ENCODE measurements at regions not wholly inside any gene's neighbourhood (a gene's known extent, or its start where the extent isn't known, plus 50 kb on each side); places are given as distances from the start of the nearest gene placed in this dataset.

DNA sequence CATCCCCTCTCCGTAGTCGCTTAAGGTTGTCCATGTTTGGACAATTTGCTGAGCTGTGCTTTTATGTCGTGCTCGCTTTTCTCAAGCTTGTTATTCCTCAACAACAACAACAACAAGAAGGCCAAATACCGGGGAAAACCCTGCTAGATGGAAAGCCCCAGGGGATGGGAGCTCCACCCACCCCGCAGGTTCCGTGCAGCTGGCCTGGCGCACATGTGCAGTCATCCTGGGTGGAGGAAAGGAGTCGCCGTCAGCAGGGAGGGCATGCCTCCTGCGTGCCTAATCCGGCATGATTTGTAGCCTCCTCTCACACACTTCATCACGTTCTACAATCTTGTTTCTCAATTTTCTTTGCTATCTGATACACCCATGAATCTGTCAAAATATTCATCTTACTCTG is 87.4 kb upstream of the SALL3 start:
- Histone ChIP-seq H3K4me1 (ENCODE audit: control insufficient read depth, insufficient read depth, low read length, unreplicated experiment) (no peaks in the 10 kb centered on the region), H3K4me3 (ENCODE audit: low read depth, low read length) (no peak overlapping the region), H3K27ac (ENCODE audit: low read depth, low read length) (no peak overlapping the region), H3K36me3 (ENCODE audit: insufficient read depth, low read length) (no peaks in the 10 kb centered on the region), H3K27me3 (ENCODE audit: insufficient read depth, low read length) (no peaks in the 10 kb centered on the region), H3K79me2 (ENCODE audit: control insufficient read depth, insufficient read depth, low read length, unreplicated experiment) (no peaks in the 10 kb centered on the region), H2AFZ (ENCODE audit: low read length, unreplicated experiment) (no peak overlapping the region)

DNA sequence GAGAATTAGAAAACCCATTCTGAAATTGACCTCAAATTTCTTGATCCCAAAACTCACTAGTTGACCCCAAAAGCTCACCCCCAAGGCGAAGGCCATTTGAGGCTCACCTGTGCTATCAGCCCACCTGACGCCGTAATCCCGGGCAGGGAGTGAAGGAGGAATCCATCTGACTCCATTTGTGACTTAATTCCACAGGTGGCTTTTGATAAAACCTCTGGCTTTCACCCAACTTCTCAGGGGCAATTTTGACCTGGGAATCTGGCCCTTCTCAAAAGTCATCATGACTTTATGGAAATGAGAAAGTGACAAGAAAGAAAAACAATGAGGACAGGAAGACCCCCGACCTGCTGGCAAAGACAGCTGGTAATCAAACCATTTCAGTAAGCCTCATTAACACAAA is 86.9 kb upstream of the SALL3 start:
- no peak overlapping the region for H3K27ac ChIP-seq (ENCODE audit: low read depth, low read length)
- no peaks in the 10 kb centered on the region for H3K27me3 ChIP-seq (ENCODE audit: insufficient read depth, low read length)
- no peaks in the 10 kb centered on the region for H3K79me2 ChIP-seq (ENCODE audit: control insufficient read depth, insufficient read depth, low read length, unreplicated experiment)
- H3K4me1 ChIP-seq (ENCODE audit: control insufficient read depth, insufficient read depth, low read length, unreplicated experiment) = no peaks in the 10 kb centered on the region
- no peak overlapping the region for H3K4me3 ChIP-seq (ENCODE audit: low read depth, low read length)
- no peaks in the 10 kb centered on the region for H3K36me3 ChIP-seq (ENCODE audit: insufficient read depth, low read length)
- no peak overlapping the region for H2AFZ ChIP-seq (ENCODE audit: low read length, unreplicated experiment)

DNA sequence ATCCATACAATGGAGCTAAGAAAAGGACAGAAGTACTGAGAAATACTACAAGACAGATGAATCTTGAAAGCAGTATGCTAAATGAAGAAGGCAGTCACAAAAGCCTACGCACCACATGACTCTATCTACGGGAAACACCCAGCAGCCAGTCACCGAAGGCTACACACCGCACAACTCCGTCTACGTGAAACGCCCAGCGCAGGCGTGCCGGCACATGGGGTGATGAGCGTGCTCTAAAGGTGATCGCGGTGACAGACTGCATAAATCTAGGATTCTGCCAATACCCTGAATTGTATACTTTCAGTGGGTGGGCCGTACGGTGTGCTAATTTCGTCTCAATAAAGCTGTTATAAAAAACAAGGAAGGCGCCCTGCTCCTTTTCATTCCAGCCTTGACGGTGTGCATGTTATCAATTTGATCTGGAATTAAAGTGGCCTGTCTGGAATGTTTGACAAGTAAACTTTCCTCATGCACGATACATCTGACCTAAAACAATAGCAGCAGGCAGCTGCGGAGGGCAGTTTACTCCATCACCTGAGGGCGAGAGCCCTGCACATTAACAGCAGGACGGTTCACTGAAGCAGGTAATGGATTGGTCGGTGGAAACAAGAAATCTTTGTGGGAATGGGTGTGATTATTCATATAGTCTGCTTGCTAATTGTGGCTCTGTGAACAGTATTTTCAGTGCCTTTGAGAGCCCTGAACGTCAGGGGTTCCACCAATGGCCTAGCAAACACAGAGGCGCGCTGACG is 86.2 kb upstream of the SALL3 start:
- Histone ChIP-seq H3K4me1 (ENCODE audit: control insufficient read depth, insufficient read depth, low read length, unreplicated experiment) (no peaks in the 10 kb centered on the region), H3K27ac (ENCODE audit: low read depth, low read length) (no peak overlapping the region), H2AFZ (ENCODE audit: low read length, unreplicated experiment) (no peak overlapping the region), H3K79me2 (ENCODE audit: control insufficient read depth, insufficient read depth, low read length, unreplicated experiment) (no peaks in the 10 kb centered on the region), H3K4me3 (ENCODE audit: low read depth, low read length) (no peak overlapping the region), H3K27me3 (ENCODE audit: insufficient read depth, low read length) (no peaks in the 10 kb centered on the region), H3K36me3 (ENCODE audit: insufficient read depth, low read length) (no peaks in the 10 kb centered on the region)

DNA sequence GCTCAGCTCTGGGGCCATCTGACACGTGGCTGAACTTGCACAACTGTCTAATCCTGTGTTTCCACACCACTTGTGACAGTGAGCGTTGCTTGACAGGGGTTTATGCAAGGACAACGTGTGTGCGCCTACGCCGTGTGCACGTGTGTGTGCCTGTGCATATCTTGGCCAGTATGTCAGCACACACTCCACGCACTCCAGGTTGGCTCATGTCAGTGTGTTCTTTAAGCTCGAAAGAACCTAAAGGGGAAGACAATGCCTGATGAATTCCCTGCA is 85.6 kb upstream of the SALL3 start:
- no peak overlapping the region for H2AFZ ChIP-seq (ENCODE audit: low read length, unreplicated experiment)
- H3K27me3 ChIP-seq (ENCODE audit: insufficient read depth, low read length) = no peaks in the 10 kb centered on the region
- H3K4me1 ChIP-seq (ENCODE audit: control insufficient read depth, insufficient read depth, low read length, unreplicated experiment) = no peaks in the 10 kb centered on the region
- no peak overlapping the region for H3K27ac ChIP-seq (ENCODE audit: low read depth, low read length)
- H3K4me3 ChIP-seq (ENCODE audit: low read depth, low read length) = no peak overlapping the region
- H3K36me3 ChIP-seq (ENCODE audit: insufficient read depth, low read length) = no peaks in the 10 kb centered on the region
- no peaks in the 10 kb centered on the region for H3K79me2 ChIP-seq (ENCODE audit: control insufficient read depth, insufficient read depth, low read length, unreplicated experiment)

DNA sequence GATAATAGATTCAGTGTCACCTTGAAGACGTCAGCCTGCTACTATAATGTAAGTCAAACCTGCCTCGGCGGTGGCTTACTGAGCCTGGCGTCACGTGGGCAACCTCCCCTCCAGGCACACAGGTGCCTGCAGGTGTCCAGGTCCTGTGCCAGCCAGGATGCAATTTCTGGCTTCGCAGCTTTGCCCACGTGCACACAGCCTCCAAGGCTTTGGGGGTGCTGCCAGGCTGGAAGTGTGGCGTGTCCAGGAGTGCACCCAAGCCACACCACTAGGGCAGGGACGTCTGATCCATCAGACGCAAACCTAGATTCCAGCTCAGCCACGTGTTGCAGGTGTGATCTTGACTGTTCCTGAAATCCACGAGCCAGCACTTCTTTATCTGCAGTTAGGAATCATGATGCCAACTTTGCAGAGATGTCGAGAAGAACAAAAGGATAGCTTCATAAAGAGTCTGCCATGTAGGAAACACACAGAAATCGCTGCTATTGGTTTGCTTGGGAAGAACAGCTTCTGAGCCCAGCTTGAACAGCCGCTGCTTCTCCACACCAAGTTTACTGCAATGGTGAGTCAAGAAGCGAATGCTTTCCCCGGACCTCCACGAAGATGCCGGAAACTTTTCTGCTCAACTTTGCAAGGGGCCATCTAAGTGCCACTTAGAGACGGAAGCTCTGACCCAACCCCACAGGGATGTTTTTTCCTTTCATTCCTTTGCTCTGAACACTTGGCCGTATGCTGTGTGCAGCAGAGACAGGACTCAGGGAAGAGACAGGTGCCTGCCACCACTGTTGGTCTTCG is 84.2 kb upstream of the SALL3 start:
- H3K27ac ChIP-seq (ENCODE audit: low read depth, low read length) = no peak overlapping the region
- no peak overlapping the region for H2AFZ ChIP-seq (ENCODE audit: low read length, unreplicated experiment)
- no peaks in the 10 kb centered on the region for H3K36me3 ChIP-seq (ENCODE audit: insufficient read depth, low read length)
- no peak overlapping the region for H3K4me3 ChIP-seq (ENCODE audit: low read depth, low read length)
- no peaks in the 10 kb centered on the region for H3K4me1 ChIP-seq (ENCODE audit: control insufficient read depth, insufficient read depth, low read length, unreplicated experiment)
- no peaks in the 10 kb centered on the region for H3K79me2 ChIP-seq (ENCODE audit: control insufficient read depth, insufficient read depth, low read length, unreplicated experiment)
- no peaks in the 10 kb centered on the region for H3K27me3 ChIP-seq (ENCODE audit: insufficient read depth, low read length)

DNA sequence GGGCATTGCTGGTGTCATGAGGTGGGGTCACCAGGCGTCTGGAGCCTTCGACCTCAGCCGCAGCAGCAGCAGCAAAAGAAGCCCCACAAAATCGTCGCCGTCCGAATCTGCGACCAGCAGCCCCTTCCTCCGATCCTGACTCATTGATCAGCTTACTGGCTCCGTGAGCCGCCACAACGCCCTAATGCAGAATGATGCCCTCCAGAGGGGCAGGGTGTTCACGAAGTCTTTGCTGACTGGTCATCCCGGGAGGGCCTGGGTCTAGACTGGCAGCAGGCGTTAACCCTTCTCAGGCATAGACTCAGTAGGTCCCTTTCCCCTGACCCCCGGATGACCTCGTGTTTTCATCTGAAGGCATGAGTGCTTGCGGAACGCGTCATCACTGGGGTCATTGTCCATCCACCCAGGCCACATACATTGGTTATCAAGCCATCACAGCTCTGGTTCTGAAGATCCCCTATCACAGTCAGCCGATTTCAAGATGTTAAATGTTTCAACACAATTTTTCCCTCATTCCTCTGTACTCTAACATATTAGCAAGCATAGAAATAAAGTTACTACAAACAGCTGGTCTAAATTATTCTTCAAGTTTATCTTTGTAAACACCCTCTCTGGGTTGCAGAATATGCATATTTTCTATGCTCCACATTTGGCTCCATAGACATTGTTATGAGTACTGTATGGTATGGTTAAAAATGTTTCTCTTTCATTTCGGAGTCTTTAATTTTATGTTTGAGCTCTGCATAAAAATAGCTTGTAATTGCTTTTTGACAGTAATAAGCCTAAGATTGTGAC is 83.3 kb upstream of the SALL3 start:
- H3K36me3 ChIP-seq (ENCODE audit: insufficient read depth, low read length) = no peaks in the 10 kb centered on the region
- no peaks in the 10 kb centered on the region for H3K27me3 ChIP-seq (ENCODE audit: insufficient read depth, low read length)
- no peaks in the 10 kb centered on the region for H3K4me1 ChIP-seq (ENCODE audit: control insufficient read depth, insufficient read depth, low read length, unreplicated experiment)
- H3K79me2 ChIP-seq (ENCODE audit: control insufficient read depth, insufficient read depth, low read length, unreplicated experiment) = no peaks in the 10 kb centered on the region
- H3K4me3 ChIP-seq (ENCODE audit: low read depth, low read length) = no peak overlapping the region
- H2AFZ ChIP-seq (ENCODE audit: low read length, unreplicated experiment) = no peak overlapping the region
- no peak overlapping the region for H3K27ac ChIP-seq (ENCODE audit: low read depth, low read length)

DNA sequence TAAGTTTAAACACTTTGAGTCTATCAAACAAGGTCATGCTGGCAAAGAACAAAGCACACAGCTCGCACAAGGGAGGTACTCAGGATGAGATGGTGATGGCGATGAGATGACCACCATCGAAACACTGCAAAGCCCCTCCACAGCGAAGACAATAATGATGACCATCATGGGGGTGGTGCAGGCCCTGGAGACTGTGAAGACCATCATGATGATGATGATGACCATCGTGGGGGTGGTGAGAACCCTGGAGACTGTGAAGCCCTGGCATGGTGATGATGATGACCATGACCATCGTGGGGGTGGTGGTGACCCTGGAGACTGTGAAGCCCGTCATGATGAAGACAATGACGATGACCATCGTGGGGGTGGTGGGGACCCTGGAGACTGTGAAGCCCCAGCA is 81.6 kb upstream of the SALL3 start:
- no peak overlapping the region for H3K4me3 ChIP-seq (ENCODE audit: low read depth, low read length)
- H3K27ac ChIP-seq (ENCODE audit: low read depth, low read length) = no peak overlapping the region
- H3K4me1 ChIP-seq (ENCODE audit: control insufficient read depth, insufficient read depth, low read length, unreplicated experiment) = no peaks in the 10 kb centered on the region
- H3K79me2 ChIP-seq (ENCODE audit: control insufficient read depth, insufficient read depth, low read length, unreplicated experiment) = no peaks in the 10 kb centered on the region
- H3K27me3 ChIP-seq (ENCODE audit: insufficient read depth, low read length) = no peaks in the 10 kb centered on the region
- no peak overlapping the region for H2AFZ ChIP-seq (ENCODE audit: low read length, unreplicated experiment)
- H3K36me3 ChIP-seq (ENCODE audit: insufficient read depth, low read length) = no peaks in the 10 kb centered on the region

DNA sequence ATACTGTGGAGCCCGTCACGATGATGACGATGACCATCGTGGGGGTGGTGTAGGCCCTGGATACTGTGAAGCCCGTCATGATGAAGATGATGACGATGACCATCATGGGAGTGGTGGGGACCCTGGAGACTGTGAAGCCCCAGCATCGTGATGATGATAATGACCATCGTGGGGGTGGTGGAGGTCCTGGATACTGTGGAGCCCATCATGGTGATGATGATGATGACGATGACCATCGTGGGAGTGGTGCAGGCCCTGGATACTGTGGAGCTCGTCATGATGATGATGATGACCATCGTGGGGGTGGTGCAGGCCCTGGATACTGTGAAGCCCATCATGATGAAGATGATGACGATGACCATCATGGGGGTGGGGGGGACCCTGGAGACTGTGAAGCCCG is 81.0 kb upstream of the SALL3 start:
- Histone ChIP-seq H3K4me1 (ENCODE audit: control insufficient read depth, insufficient read depth, low read length, unreplicated experiment) (no peaks in the 10 kb centered on the region), H3K27me3 (ENCODE audit: insufficient read depth, low read length) (no peaks in the 10 kb centered on the region), H3K79me2 (ENCODE audit: control insufficient read depth, insufficient read depth, low read length, unreplicated experiment) (no peaks in the 10 kb centered on the region), H3K27ac (ENCODE audit: low read depth, low read length) (no peak overlapping the region), H3K4me3 (ENCODE audit: low read depth, low read length) (no peak overlapping the region), H3K36me3 (ENCODE audit: insufficient read depth, low read length) (no peaks in the 10 kb centered on the region), H2AFZ (ENCODE audit: low read length, unreplicated experiment) (no peak overlapping the region)

DNA sequence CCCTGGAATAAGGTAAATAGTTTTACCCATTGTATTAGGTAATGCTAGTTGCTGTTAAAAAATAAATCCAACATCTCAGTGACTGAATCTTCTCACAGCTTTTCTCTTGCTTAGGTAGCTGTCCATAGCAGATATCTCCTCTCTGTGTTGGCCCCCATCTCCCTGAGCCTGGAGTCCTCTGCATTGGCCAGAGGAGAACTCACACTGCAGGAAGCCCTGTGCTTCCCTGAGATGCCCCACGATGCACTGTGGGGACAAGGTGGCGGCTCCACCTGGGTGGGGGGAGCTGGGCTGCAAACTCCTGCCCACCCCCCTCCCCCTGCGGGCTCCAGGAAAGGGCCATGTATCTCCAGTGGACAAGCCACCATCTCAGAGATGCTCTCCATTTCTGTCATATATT is 80.4 kb upstream of the SALL3 start:
- H3K27me3 ChIP-seq (ENCODE audit: insufficient read depth, low read length) = no peaks in the 10 kb centered on the region
- H2AFZ ChIP-seq (ENCODE audit: low read length, unreplicated experiment) = no peak overlapping the region
- no peaks in the 10 kb centered on the region for H3K79me2 ChIP-seq (ENCODE audit: control insufficient read depth, insufficient read depth, low read length, unreplicated experiment)
- no peaks in the 10 kb centered on the region for H3K36me3 ChIP-seq (ENCODE audit: insufficient read depth, low read length)
- no peak overlapping the region for H3K27ac ChIP-seq (ENCODE audit: low read depth, low read length)
- H3K4me3 ChIP-seq (ENCODE audit: low read depth, low read length) = no peak overlapping the region
- no peaks in the 10 kb centered on the region for H3K4me1 ChIP-seq (ENCODE audit: control insufficient read depth, insufficient read depth, low read length, unreplicated experiment)

DNA sequence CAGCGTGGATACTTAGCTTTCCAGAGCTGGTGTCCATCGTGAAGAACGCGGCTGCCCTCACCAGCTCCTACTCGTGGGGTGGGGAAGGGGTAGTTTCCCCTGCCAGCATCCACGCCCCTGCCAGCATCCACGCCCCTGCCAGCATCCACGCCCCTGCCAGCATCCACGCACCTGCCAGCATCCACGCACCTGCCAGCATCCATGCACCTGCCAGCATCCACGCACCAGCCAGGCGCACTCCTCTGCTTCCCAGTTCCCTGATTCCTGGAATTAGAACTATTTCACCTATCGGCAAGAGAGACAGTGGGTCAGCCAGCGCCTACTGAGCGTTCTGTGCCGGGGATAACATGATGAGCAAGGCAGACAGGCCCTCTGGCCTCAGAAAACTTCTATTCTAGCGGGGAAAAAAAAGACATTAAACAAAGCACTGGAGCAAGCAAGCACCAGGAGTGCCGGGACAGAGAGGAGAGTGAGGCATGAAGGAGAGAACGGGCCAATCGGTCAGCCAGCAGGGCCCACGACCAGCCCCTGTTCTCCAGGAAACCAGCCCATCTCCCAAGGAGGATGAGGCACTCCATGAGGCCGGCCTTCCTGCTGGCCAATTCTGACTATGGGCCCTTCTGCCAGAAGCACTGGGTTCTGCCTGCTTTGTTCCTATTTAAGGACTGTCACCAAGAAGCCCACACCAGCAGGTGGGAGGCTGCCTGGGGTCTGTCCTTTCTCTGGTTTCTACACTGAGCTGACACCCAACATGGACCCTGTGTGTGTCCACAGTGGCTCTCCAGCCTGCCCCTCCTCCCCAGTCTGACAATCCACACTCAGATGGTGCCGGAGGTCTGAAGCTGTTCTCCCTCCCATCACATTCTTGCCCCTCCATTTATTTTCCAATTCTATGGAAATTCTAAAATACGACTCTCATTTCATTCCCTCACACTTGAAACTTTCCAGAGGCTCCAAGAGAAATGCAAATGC is 78.4 kb upstream of the SALL3 start:
- Histone ChIP-seq H3K27ac (ENCODE audit: low read depth, low read length) (no peak overlapping the region), H3K4me3 (ENCODE audit: low read depth, low read length) (no peak overlapping the region), H2AFZ (ENCODE audit: low read length, unreplicated experiment) (no peak overlapping the region), H3K27me3 (ENCODE audit: insufficient read depth, low read length) (no peaks in the 10 kb centered on the region), H3K36me3 (ENCODE audit: insufficient read depth, low read length) (no peaks in the 10 kb centered on the region), H3K4me1 (ENCODE audit: control insufficient read depth, insufficient read depth, low read length, unreplicated experiment) (no peaks in the 10 kb centered on the region), H3K79me2 (ENCODE audit: control insufficient read depth, insufficient read depth, low read length, unreplicated experiment) (no peaks in the 10 kb centered on the region)
